Choroid plexus epithelial cell (primary cell): ENCODE measurements at regions not wholly inside any gene's neighbourhood (a gene's known extent, or its start where the extent isn't known, plus 50 kb on each side); places are given as distances from the start of the nearest gene placed in this dataset.

Experiments used
- DNase-seq: peaks from one replicate; pipeline ENCODE4 v3.0.0-alpha.2; 2010; ENCODE audit warnings: low read depth
- H3K4me3 ChIP-seq: 2 replicates; pipeline ENCODE4 v1.5.1; 2011; ENCODE audit warnings: low read depth, mild to moderate bottlenecking, control low read depth, low read length, moderate library complexity
- TF ChIP-seq, protein P1 (sequence below): conservative IDR thresholded peaks from 2 replicates; pipeline ENCODE4 v1.5.1; 2011; ENCODE audit warnings: low read depth, mild to moderate bottlenecking, control low read depth, inconsistent platforms, low read length, moderate library complexity

DNA sequence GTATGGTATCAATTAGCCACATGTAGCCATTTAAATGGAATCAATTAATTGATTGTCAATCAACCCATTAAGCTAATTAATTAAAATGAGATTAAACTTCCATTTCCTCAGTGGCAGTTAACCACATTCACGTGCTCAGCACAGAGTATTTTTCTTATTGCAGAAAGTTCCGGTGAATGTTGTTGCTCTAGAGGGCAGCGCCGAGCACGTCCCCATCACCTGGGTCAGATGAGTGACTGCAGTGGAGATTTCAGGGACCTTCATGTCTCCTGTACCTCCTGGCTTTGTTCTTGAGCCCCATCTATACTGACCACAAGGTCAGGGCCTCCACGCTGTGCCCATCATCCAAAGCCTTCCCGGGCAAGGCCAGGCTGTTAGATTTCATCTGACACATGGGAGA, 168.8 kb upstream of the MKI67 start:
- TF ChIP-seq, protein P1, sequence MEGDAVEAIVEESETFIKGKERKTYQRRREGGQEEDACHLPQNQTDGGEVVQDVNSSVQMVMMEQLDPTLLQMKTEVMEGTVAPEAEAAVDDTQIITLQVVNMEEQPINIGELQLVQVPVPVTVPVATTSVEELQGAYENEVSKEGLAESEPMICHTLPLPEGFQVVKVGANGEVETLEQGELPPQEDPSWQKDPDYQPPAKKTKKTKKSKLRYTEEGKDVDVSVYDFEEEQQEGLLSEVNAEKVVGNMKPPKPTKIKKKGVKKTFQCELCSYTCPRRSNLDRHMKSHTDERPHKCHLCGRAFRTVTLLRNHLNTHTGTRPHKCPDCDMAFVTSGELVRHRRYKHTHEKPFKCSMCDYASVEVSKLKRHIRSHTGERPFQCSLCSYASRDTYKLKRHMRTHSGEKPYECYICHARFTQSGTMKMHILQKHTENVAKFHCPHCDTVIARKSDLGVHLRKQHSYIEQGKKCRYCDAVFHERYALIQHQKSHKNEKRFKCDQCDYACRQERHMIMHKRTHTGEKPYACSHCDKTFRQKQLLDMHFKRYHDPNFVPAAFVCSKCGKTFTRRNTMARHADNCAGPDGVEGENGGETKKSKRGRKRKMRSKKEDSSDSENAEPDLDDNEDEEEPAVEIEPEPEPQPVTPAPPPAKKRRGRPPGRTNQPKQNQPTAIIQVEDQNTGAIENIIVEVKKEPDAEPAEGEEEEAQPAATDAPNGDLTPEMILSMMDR = no peak
- no peak for DNase-seq
- no peak overlapping the region for H3K4me3 ChIP-seq

DNA sequence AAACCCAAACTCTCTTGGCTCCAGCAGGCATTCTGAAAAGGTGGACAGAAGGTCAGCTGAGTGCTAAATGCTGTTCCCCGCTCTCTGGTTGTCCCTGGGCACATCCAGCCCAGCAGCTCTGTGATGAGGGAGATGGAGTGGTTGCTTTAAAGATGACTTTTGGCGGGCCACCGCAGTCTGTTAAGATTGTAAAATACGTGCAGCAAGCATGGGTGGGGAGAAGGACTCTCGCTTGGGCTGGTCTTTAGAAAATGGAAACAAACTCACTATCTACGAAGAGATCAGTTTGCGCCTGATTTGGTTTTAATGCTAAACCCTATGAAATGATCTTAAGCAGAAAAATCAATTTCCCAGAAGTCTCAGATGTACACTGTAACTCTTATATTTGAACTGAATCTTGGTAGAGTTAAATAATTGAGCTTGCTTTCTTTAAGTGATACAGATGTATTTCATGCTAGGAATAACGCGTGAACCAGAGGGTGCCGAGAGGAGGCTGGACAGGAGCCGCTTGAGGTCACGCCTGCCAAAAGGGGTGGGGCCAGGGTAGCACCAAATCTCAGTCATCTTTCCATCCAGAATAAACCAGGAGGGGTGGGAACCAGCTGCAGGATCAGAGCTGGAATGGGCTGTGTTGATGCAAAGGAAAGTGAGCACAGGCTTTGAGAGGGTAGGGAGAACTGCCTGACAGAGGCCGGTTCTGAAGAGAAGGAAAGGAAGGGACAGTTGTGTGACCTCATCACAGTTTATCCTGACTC, 170.2 kb upstream of the MKI67 start:
- DNase-seq = no peak
- no peak overlapping the region for H3K4me3 ChIP-seq
- TF ChIP-seq, protein P1 = no peak

DNA sequence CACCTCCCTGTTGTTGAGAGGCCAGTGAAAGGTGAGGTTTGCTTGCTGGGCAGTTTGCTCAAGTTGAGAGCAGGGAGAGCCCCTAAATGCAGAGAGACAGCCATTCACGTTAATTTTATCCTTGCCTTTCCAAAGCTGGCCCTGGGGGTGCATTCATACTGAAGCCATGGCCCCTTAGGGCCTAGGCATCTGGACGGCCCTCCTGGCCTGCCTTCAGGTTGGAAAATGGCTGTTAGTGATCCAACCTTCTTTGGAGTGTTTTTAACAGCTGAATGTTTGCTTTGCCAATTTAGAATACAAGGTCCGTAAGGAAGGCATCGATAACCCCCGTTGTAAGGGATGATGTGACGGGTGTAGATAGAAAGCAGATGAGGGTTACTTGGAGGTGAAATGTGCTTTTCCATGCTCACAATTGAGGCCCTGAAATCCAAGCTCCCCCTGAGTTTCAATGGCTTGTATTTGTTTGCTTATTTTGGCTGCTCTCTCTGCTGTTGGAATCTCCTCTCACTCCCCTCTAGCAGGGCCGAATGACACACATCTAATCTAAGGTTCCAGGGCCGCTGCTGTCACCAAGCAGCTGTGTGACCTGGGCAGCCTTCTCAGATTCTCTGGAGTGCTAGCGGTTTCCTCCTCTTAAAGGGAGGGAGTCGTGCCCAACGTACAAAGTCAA, 171.6 kb upstream of the MKI67 start:
- DNase-seq = no peak
- H3K4me3 ChIP-seq = no peak overlapping the region
- TF ChIP-seq, protein P1 = no peak

DNA sequence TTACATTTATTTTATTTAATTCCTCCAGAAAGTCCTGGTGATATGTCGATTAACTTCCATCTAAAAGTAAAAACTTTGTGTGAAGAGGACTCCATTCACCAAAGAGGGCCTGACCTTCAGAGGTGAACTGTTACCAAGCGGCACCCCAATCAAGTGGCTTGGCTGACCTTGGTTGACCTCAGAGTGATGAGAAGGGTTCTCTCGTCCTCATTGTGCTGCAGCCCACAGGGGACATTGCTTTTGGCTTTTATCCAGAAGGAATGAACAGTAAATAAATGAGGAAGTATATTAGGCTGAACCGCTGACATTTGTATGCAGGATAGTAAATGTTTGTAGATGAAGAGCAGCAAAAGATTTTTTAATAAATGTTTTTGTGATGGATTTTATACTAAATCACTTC, 172.4 kb upstream of the MKI67 start:
- H3K4me3 ChIP-seq = no peak overlapping the region
- TF ChIP-seq, protein P1 = no peak
- DNase-seq = no peak

DNA sequence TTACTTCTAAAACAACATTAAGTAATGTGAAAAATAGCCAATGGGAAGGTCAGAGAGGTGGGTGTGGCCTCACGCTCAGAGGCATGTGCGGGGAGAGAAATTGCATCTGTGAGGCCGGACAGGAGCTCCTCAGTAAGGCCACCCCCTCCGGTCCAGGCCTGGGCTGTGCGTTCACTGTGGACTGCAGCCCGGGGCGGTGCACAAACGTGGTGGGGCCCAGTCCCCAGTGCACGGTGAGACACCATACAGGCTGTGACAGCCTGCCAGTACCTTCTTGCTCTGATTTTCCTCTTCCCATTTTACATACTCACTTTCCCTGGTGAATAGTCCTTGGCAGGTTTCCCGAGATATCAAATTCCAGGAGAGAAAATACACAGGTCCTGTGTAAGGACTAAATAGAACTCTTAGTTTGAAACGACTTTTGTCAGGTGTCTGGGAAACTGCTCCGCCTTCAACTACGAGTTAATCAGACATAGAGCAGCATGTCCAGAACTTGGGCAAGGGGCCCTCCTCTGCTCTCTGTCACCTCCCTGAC, 174.1 kb upstream of the MKI67 start:
- TF ChIP-seq, protein P1 = no peak
- no peak overlapping the region for H3K4me3 ChIP-seq
- no peak for DNase-seq

DNA sequence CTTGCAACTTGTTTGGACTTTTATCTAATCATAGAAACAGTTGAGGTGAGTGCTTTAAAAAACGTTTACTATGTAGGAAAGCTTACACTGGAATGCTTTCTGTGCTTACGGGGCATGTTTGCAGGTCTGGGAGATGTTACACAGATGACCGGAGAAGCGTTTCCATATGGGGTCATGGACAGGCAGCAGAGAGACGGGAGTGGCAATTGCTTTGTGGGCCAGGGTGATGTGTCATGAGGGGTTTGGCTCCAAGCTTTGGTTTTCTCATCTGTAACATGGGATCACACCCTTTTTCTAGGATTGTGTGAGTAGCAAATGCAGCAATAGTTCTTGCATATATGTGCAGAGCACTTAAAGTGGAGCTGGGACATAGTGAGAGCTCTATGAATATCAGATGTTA, 174.8 kb upstream of the MKI67 start:
- TF ChIP-seq, protein P1 = no peak
- no peak overlapping the region for H3K4me3 ChIP-seq
- DNase-seq = no peak

DNA sequence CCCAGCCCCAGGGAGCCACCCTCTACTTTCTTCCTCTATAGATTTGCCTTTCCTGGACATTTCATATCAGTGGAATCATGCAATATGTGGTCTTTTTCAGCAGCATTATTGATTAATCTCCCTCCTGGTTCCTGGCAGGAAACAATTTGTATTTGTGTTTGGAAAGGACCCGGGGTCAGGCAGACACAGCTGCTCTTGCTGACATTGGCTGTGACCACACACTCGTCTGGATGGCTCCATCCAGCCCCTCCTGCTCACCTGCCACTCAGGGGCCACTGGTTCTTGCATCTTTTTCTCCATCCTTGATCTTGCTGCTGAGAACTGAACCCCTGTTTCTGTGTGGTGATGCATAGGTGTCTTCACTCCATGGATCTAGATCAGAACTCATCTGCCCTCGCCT, 176.6 kb upstream of the MKI67 start:
- no peak for DNase-seq
- TF ChIP-seq, protein P1 = no peak
- no peak overlapping the region for H3K4me3 ChIP-seq
